ENCODE measurements at regions not wholly inside any gene's neighbourhood (a gene's known extent, or its start where the extent isn't known, plus 50 kb on each side); places are given as distances from the start of the nearest gene placed in this dataset.

DNA sequence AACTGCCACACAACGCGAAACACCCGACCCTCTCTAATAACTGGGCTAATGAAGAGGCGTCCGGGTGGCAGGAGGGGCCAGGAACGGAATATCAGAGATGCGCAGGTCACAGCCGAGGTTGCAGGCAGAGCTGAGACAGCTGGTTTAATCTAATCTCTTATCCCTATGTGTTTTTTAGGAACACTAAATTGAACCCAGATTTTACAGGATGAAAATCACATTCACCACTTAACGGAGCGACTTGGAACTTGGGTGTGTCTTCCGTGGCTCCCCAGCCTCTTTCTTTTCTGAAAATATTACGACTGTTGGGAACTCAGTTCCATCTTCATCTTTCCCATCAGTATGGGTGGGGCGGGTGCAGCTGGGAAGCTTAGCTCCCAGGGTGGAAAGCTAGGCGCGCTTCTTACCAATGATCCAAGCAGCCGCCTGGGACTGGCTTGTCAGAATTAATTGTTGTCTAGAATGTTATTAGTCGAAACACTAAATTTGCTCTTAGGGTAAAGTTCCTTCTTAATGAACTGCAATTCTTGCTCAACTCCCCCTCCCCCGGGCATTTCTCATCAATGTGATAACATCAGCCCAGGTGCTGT, 92.5 kb downstream of the IRX2 start:
- Histone ChIP-seq H3K79me2 (ENCODE audit: control insufficient read depth, insufficient read depth, low read length, unreplicated experiment) (no peaks in the 10 kb centered on the region), H3K4me3 (ENCODE audit: low read depth, low read length) (no peak overlapping the region), H3K27ac (ENCODE audit: low read depth, low read length) (no peak overlapping the region), H2AFZ (ENCODE audit: low read length, unreplicated experiment) (no peak overlapping the region), H3K36me3 (ENCODE audit: insufficient read depth, low read length) (no peaks in the 10 kb centered on the region), H3K27me3 (ENCODE audit: insufficient read depth, low read length) (no peaks in the 10 kb centered on the region), H3K4me1 (ENCODE audit: control insufficient read depth, insufficient read depth, low read length, unreplicated experiment) (no peaks in the 10 kb centered on the region)

DNA sequence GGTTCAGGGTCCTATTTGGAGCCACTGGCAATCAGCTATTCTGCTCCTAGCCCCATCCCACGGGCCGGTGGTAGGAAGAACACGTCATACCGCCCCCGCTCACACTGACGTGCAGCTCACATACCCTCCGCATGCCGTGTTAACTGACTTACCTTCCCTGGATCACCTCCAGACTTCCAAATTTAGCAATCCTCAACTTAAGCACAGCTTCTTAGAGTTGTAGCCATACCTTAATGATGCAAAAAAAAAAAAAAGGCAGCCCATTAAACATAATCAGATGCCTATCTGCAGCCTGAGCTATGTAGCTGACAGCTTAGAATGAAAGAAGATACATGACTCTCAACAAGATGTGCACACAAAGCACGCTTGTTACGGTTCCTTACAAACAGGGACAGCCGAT, 93.0 kb downstream of the IRX2 start:
- Histone ChIP-seq H2AFZ (ENCODE audit: low read length, unreplicated experiment) (no peak overlapping the region), H3K79me2 (ENCODE audit: control insufficient read depth, insufficient read depth, low read length, unreplicated experiment) (no peaks in the 10 kb centered on the region), H3K27ac (ENCODE audit: low read depth, low read length) (no peak overlapping the region), H3K4me1 (ENCODE audit: control insufficient read depth, insufficient read depth, low read length, unreplicated experiment) (no peaks in the 10 kb centered on the region), H3K27me3 (ENCODE audit: insufficient read depth, low read length) (no peaks in the 10 kb centered on the region), H3K4me3 (ENCODE audit: low read depth, low read length) (no peak overlapping the region), H3K36me3 (ENCODE audit: insufficient read depth, low read length) (no peaks in the 10 kb centered on the region)

DNA sequence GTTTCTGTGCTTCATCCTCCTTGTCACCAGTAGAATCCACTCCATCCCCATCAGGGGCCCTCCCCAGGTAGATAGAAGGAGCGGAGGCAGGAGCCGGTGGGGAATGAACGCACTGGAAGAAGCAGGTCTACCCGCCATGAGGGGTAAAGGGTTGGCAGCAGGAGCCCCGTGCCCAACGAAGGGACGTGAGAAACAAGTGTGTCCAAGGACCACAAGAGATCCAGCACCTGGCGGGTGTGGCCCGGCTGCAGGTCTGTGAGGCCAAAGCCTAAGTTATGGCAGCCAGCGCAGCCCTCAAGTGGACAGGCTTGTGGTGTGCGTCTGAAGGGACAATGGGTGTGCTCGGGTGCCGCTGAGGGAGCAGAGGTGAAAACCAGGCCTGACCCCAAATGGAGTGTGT, 94.3 kb downstream of the IRX2 start:
- Histone ChIP-seq H3K4me1 (ENCODE audit: control insufficient read depth, insufficient read depth, low read length, unreplicated experiment) (no peaks in the 10 kb centered on the region), H3K27me3 (ENCODE audit: insufficient read depth, low read length) (no peaks in the 10 kb centered on the region), H3K27ac (ENCODE audit: low read depth, low read length) (no peak overlapping the region), H2AFZ (ENCODE audit: low read length, unreplicated experiment) (no peak overlapping the region), H3K36me3 (ENCODE audit: insufficient read depth, low read length) (no peaks in the 10 kb centered on the region), H3K79me2 (ENCODE audit: control insufficient read depth, insufficient read depth, low read length, unreplicated experiment) (no peaks in the 10 kb centered on the region), H3K4me3 (ENCODE audit: low read depth, low read length) (no peak overlapping the region)

DNA sequence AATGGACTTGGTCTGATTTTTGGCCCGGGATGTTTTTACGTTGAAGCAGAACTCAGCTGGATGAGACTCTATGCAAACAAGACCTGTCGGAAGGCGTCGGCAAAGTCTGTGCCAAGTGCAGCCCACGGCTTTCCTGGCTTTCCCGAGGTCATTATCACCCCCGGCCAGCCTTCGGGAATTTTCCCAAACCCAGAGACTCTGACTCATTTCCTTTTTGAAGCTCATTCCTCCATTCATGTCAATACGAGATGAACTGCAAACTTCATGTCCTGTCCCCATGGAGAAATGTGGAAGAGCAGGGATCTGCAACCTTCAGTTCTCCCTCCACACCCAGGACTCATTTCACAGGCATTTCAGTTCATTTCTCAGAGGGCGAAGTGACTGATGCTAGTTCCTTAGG, 95.3 kb downstream of the IRX2 start:
- no peak overlapping the region for H3K27ac ChIP-seq (ENCODE audit: low read depth, low read length)
- no peaks in the 10 kb centered on the region for H3K79me2 ChIP-seq (ENCODE audit: control insufficient read depth, insufficient read depth, low read length, unreplicated experiment)
- H2AFZ ChIP-seq (ENCODE audit: low read length, unreplicated experiment): no peak overlapping the region
- no peaks in the 10 kb centered on the region for H3K27me3 ChIP-seq (ENCODE audit: insufficient read depth, low read length)
- no peaks in the 10 kb centered on the region for H3K36me3 ChIP-seq (ENCODE audit: insufficient read depth, low read length)
- no peak overlapping the region for H3K4me3 ChIP-seq (ENCODE audit: low read depth, low read length)
- H3K4me1 ChIP-seq (ENCODE audit: control insufficient read depth, insufficient read depth, low read length, unreplicated experiment): no peaks in the 10 kb centered on the region

DNA sequence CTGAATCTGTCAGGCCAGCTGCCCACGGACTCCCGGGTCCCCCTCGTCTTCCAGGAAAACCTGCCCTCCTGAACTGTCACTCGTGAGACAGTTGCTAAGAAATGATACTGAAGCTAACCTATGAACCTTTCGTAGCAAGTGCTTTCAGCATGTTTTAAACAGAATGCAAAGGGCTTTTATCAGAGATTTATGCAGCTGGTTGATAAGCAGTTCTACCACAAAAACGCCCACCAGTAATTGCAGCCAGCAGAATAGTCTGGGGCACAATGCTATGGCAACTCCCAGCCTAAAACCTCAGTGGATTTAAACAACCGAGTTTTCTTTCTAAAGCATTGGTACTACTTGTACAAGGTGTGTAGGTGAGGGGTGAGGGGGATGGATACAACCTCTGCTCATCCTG, 97.5 kb downstream of the IRX2 start:
- Histone ChIP-seq H3K27me3 (ENCODE audit: insufficient read depth, low read length) (no peaks in the 10 kb centered on the region), H3K4me1 (ENCODE audit: control insufficient read depth, insufficient read depth, low read length, unreplicated experiment) (no peaks in the 10 kb centered on the region), H3K36me3 (ENCODE audit: insufficient read depth, low read length) (no peaks in the 10 kb centered on the region), H3K79me2 (ENCODE audit: control insufficient read depth, insufficient read depth, low read length, unreplicated experiment) (no peaks in the 10 kb centered on the region), H2AFZ (ENCODE audit: low read length, unreplicated experiment) (no peak overlapping the region), H3K4me3 (ENCODE audit: low read depth, low read length) (no peak overlapping the region), H3K27ac (ENCODE audit: low read depth, low read length) (no peak overlapping the region)

DNA sequence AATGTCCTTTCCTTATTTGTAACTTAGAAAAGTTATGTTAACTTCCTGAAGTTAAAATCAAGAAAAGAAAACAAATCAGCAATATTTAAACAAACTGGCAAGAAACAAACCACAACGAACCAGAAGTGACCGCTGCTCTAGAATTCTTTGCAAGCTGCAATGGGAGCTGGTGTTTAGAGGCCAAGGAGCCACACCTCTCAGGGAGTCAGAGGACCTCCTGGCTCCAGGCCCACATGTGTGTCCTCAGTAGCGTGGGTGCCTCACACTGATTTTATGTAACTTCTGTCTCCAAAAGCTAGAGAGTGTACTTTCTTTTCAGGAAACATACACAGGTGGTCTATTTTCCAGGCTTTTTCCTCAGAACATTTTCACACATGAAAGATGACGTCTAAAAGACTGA, 100.4 kb downstream of the IRX2 start:
- Histone ChIP-seq H3K79me2 (ENCODE audit: control insufficient read depth, insufficient read depth, low read length, unreplicated experiment) (no peaks in the 10 kb centered on the region), H3K4me3 (ENCODE audit: low read depth, low read length) (no peak overlapping the region), H3K27ac (ENCODE audit: low read depth, low read length) (no peak overlapping the region), H2AFZ (ENCODE audit: low read length, unreplicated experiment) (no peak overlapping the region), H3K4me1 (ENCODE audit: control insufficient read depth, insufficient read depth, low read length, unreplicated experiment) (no peaks in the 10 kb centered on the region), H3K27me3 (ENCODE audit: insufficient read depth, low read length) (no peaks in the 10 kb centered on the region), H3K36me3 (ENCODE audit: insufficient read depth, low read length) (no peaks in the 10 kb centered on the region)

DNA sequence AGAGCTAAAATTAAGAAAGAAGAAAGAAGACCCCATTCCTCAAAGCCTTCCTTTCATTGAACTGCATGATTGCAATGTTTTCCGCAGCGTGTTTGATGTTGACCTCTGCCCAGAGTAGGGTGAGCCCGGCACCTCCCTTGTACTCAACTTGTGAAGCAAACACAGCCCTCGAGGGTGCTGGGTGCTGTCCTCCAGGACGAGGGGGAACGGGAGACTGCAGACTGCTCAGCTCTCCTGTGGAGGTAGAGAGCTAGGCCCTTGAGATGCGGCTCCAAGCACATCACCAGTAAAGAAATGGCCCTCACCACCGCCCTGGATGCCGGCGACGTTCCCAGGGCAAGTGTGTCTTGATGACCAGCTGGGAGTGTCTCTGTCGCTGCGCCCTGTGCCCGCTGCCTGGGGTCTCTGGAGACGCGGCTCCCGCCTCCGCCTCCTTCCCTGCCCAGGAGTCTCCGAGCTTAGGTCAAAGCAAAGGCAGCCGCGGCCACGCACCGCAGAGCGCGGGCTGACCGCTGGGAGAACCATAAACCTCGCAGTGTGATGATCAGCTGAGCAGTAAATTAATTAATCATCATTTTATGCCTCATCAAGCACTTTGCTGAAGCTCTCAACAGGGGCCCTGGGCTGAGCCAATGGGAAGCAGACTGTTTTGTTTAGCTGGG, 108.7 kb downstream of the IRX2 start:
- H3K36me3 ChIP-seq (ENCODE audit: insufficient read depth, low read length): no peaks in the 10 kb centered on the region
- no peak overlapping the region for H3K27ac ChIP-seq (ENCODE audit: low read depth, low read length)
- no peak overlapping the region for H3K4me3 ChIP-seq (ENCODE audit: low read depth, low read length)
- H2AFZ ChIP-seq (ENCODE audit: low read length, unreplicated experiment): no peak overlapping the region
- no peaks in the 10 kb centered on the region for H3K79me2 ChIP-seq (ENCODE audit: control insufficient read depth, insufficient read depth, low read length, unreplicated experiment)
- H3K27me3 ChIP-seq (ENCODE audit: insufficient read depth, low read length): no peaks in the 10 kb centered on the region
- H3K4me1 ChIP-seq (ENCODE audit: control insufficient read depth, insufficient read depth, low read length, unreplicated experiment): no peaks in the 10 kb centered on the region

DNA sequence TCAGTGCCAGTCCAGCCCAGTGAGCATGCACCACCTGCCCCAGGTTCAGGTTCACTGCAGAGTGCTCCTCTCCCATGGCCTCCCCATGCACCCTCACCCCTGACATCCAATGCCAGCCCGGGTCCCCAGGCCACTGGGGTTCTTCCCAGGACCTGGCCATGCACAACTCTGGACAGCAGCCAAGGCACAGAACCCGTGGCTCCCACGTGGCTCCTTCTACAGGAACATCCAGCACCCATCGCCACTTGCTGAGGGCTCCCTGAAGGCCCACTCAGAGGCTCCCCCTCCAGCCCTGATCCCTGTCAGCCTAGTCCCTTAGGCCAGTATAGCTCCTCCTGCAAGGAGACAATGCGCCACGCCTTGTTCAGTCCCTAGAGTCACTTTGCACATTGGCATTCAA, 110.8 kb downstream of the IRX2 start:
- H3K36me3 ChIP-seq (ENCODE audit: insufficient read depth, low read length): no peaks in the 10 kb centered on the region
- H2AFZ ChIP-seq (ENCODE audit: low read length, unreplicated experiment): no peak overlapping the region
- H3K4me1 ChIP-seq (ENCODE audit: control insufficient read depth, insufficient read depth, low read length, unreplicated experiment): no peaks in the 10 kb centered on the region
- no peak overlapping the region for H3K27ac ChIP-seq (ENCODE audit: low read depth, low read length)
- H3K79me2 ChIP-seq (ENCODE audit: control insufficient read depth, insufficient read depth, low read length, unreplicated experiment): no peaks in the 10 kb centered on the region
- H3K4me3 ChIP-seq (ENCODE audit: low read depth, low read length): no peak overlapping the region
- H3K27me3 ChIP-seq (ENCODE audit: insufficient read depth, low read length): no peaks in the 10 kb centered on the region

DNA sequence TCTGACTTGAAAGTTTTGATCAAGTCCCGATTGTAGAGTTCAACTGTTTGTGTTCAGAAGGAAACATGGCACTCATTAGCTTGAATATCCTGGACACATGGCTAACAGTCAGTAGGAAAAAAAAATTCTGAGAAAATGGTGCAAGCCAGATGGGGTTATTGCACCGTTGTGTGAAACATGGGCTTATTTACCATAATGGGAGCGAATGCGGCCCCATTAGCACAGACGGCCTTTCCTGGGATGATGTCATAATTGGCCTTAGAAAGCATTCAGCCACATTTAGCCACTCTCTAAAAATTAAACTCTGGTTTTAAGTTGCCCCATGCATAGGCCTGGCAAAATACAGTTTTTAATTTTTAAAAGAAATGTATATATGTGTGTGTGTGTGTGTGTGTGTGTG, 112.1 kb downstream of the IRX2 start:
- H3K4me1 ChIP-seq (ENCODE audit: control insufficient read depth, insufficient read depth, low read length, unreplicated experiment): no peaks in the 10 kb centered on the region
- no peak overlapping the region for H2AFZ ChIP-seq (ENCODE audit: low read length, unreplicated experiment)
- no peaks in the 10 kb centered on the region for H3K79me2 ChIP-seq (ENCODE audit: control insufficient read depth, insufficient read depth, low read length, unreplicated experiment)
- H3K27me3 ChIP-seq (ENCODE audit: insufficient read depth, low read length): no peaks in the 10 kb centered on the region
- H3K4me3 ChIP-seq (ENCODE audit: low read depth, low read length): no peak overlapping the region
- no peaks in the 10 kb centered on the region for H3K36me3 ChIP-seq (ENCODE audit: insufficient read depth, low read length)
- no peak overlapping the region for H3K27ac ChIP-seq (ENCODE audit: low read depth, low read length)

DNA sequence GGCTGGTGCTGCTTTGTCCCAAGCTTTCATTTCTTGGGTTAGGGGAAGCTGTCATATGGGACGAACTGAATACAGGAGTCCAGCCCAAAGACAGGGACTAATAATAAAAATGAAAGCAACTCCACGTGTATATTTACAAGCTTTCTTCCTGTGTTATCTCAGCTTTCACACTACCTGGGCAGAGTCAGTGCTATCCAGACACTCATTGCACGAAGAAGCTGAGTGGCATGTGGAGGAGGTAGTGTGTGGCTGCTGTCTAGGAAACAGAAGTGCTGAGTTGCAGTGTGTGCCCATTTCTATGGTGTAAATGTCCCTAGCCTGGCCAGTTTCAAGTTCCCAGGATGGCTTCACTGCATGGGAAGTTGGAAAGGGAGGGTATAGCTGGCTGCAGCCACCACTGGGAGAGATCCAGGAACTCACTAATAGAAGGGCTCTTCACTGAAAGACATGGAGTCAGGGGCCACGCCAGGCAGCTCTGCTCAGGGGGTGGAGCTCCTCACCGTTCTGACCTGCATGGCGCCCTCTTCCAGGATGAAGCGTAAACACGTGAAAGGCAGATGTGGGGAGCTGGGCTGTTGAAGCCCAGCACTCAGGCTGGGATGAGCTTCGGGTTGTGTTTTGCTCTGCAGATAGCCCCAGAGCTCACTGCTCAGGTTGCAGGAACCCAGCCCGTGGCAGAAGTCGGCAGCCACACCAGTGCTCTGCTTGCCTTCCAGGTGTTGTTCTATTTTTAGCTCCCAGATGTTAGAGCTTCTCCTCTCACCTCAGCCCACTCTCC, 116.9 kb downstream of the IRX2 start:
- no peak overlapping the region for H2AFZ ChIP-seq (ENCODE audit: low read length, unreplicated experiment)
- H3K4me1 ChIP-seq (ENCODE audit: control insufficient read depth, insufficient read depth, low read length, unreplicated experiment): no peaks in the 10 kb centered on the region
- no peak overlapping the region for H3K4me3 ChIP-seq (ENCODE audit: low read depth, low read length)
- H3K27me3 ChIP-seq (ENCODE audit: insufficient read depth, low read length): no peaks in the 10 kb centered on the region
- H3K36me3 ChIP-seq (ENCODE audit: insufficient read depth, low read length): no peaks in the 10 kb centered on the region
- H3K27ac ChIP-seq (ENCODE audit: low read depth, low read length): no peak overlapping the region
- H3K79me2 ChIP-seq (ENCODE audit: control insufficient read depth, insufficient read depth, low read length, unreplicated experiment): no peaks in the 10 kb centered on the region

DNA sequence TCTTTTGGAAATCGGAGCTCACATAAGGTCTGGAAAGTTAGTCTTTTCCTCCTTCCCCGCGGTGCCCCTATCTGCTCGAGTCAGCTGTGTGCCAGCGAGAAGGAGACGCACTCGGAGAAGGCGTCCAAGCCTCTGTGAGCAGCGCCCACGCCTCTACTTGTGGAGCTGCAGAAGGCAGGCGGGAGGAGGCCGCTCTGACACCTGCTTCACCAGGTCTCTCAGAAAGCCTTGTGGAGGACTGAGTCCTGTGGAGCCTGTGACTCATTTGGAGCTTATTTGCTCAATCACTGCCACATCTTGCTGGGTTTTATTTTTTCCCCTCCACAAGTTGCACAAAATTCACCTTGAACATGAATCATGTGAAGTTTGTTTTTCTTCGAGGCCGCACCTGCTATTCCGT, 117.5 kb downstream of the IRX2 start:
- Histone ChIP-seq H3K4me3 (ENCODE audit: low read depth, low read length) (no peak overlapping the region), H3K36me3 (ENCODE audit: insufficient read depth, low read length) (no peaks in the 10 kb centered on the region), H3K27me3 (ENCODE audit: insufficient read depth, low read length) (no peaks in the 10 kb centered on the region), H2AFZ (ENCODE audit: low read length, unreplicated experiment) (no peak overlapping the region), H3K79me2 (ENCODE audit: control insufficient read depth, insufficient read depth, low read length, unreplicated experiment) (no peaks in the 10 kb centered on the region), H3K4me1 (ENCODE audit: control insufficient read depth, insufficient read depth, low read length, unreplicated experiment) (no peaks in the 10 kb centered on the region), H3K27ac (ENCODE audit: low read depth, low read length) (no peak overlapping the region)
